ENCODE measurements at regions not wholly inside any gene's neighbourhood (a gene's known extent, or its start where the extent isn't known, plus 50 kb on each side); places are given as distances from the start of the nearest gene placed in this dataset.

- TF ChIP-seq CTCF (conservative IDR thresholded peaks at IDR 0.05 in 1 of 2, IDR thresholded peaks at IDR 0.05 in 1 of 2; ENCODE audit: low read depth in 1 of 2, low read length in 2 of 2): no peak
- no peak for TF ChIP-seq EZH2 (IDR thresholded peaks at IDR 0.05; ENCODE audit: low read length, missing control alignments)
- peak in 1 of 2 donors; percentile 17 for DNase-seq (ENCODE audit: low read depth in 2 of 2)
- no peaks in the 10 kb centered on the region for H4K20me1 ChIP-seq (ENCODE audit: control insufficient read depth, extremely low read depth, insufficient read depth, low read length)
Measured at GRCh38 chr18:28689588-28689987, 512.7 kb upstream of the CDH2 start.

GRCh38 chr18:28684746-28685355 lies 507.9 kb upstream of the CDH2 start:
- Histone ChIP-seq H3K79me2 (ENCODE audit: control insufficient read depth, insufficient read depth, low read length) (no peaks in the 10 kb centered on the region), H3K4me1 (ENCODE audit: control insufficient read depth, extremely low read depth, insufficient read depth, low read length) (no peaks in the 10 kb centered on the region), H3K27me3 (ENCODE audit: control insufficient read depth, insufficient read depth, low read length) (no peaks in the 10 kb centered on the region), H3K9ac (ENCODE audit: insufficient read depth, low read length) (no peak overlapping the region), H2AFZ (ENCODE audit: low read length) (no peak overlapping the region), H3K36me3 (ENCODE audit: control insufficient read depth, insufficient read depth, low read length) (no peaks in the 10 kb centered on the region), H3K27ac (ENCODE audit: insufficient read depth, low read length) (no peak overlapping the region), H3K9me3 (ENCODE audit: control insufficient read depth, insufficient read depth, low read depth, low read length) (no peaks in the 10 kb centered on the region), H4K20me1 (ENCODE audit: control insufficient read depth, extremely low read depth, insufficient read depth, low read length) (no peaks in the 10 kb centered on the region), H3K4me3 (replicated peaks in 1 of 4; ENCODE audit: control extremely low read depth in 1 of 4, insufficient read depth in 1 of 4, low read depth in 3 of 4, low read length in 4 of 4) (no peak overlapping the region), H3K4me2 (ENCODE audit: extremely low read depth, insufficient read depth, low read length) (no peak overlapping the region)
- DNase-seq (ENCODE audit: low read depth in 2 of 2): peak in 1 of 2 donors; percentile 15
- TF ChIP-seq CTCF (conservative IDR thresholded peaks at IDR 0.05 in 1 of 2, IDR thresholded peaks at IDR 0.05 in 1 of 2; ENCODE audit: low read depth in 1 of 2, low read length in 2 of 2) (no peak), EZH2 (IDR thresholded peaks at IDR 0.05; ENCODE audit: low read length, missing control alignments) (no peak)

More at GRCh38 chr18:28689588-28689987, 512.7 kb upstream of the CDH2 start:
- Histone ChIP-seq H3K4me2 (ENCODE audit: extremely low read depth, insufficient read depth, low read length) (no peak overlapping the region), H3K27ac (ENCODE audit: insufficient read depth, low read length) (no peak overlapping the region), H3K27me3 (ENCODE audit: control insufficient read depth, insufficient read depth, low read length) (no peaks in the 10 kb centered on the region), H2AFZ (ENCODE audit: low read length) (no peak overlapping the region), H3K4me1 (ENCODE audit: control insufficient read depth, extremely low read depth, insufficient read depth, low read length) (no peaks in the 10 kb centered on the region), H3K36me3 (ENCODE audit: control insufficient read depth, insufficient read depth, low read length) (no peaks in the 10 kb centered on the region), H3K9me3 (ENCODE audit: control insufficient read depth, insufficient read depth, low read depth, low read length) (no peaks in the 10 kb centered on the region), H3K79me2 (ENCODE audit: control insufficient read depth, insufficient read depth, low read length) (no peaks in the 10 kb centered on the region), H3K9ac (ENCODE audit: insufficient read depth, low read length) (no peak overlapping the region), H3K4me3 (replicated peaks in 1 of 4; ENCODE audit: control extremely low read depth in 1 of 4, insufficient read depth in 1 of 4, low read depth in 3 of 4, low read length in 4 of 4) (no peak overlapping the region)

GRCh38 chr18:28682912-28683311 lies 506.0 kb upstream of the CDH2 start:
- H3K27ac ChIP-seq (ENCODE audit: insufficient read depth, low read length): no peak overlapping the region

More at GRCh38 chr18:28682912-28683311, 506.0 kb upstream of the CDH2 start:
- TF ChIP-seq EZH2 (IDR thresholded peaks at IDR 0.05; ENCODE audit: low read length, missing control alignments) (no peak), CTCF (conservative IDR thresholded peaks at IDR 0.05 in 1 of 2, IDR thresholded peaks at IDR 0.05 in 1 of 2; ENCODE audit: low read depth in 1 of 2, low read length in 2 of 2) (no peak)
- no peak overlapping the region for H3K4me3 ChIP-seq (replicated peaks in 1 of 4; ENCODE audit: control extremely low read depth in 1 of 4, insufficient read depth in 1 of 4, low read depth in 3 of 4, low read length in 4 of 4)
- no peaks in the 10 kb centered on the region for H4K20me1 ChIP-seq (ENCODE audit: control insufficient read depth, extremely low read depth, insufficient read depth, low read length)
- no peak overlapping the region for H2AFZ ChIP-seq (ENCODE audit: low read length)
- no peak overlapping the region for H3K4me2 ChIP-seq (ENCODE audit: extremely low read depth, insufficient read depth, low read length)
- no peaks in the 10 kb centered on the region for H3K9me3 ChIP-seq (ENCODE audit: control insufficient read depth, insufficient read depth, low read depth, low read length)
- H3K9ac ChIP-seq (ENCODE audit: insufficient read depth, low read length): no peak overlapping the region
- H3K4me1 ChIP-seq (ENCODE audit: control insufficient read depth, extremely low read depth, insufficient read depth, low read length): no peaks in the 10 kb centered on the region
- no peaks in the 10 kb centered on the region for H3K36me3 ChIP-seq (ENCODE audit: control insufficient read depth, insufficient read depth, low read length)
- DNase-seq (ENCODE audit: low read depth in 2 of 2): no peak
- no peaks in the 10 kb centered on the region for H3K79me2 ChIP-seq (ENCODE audit: control insufficient read depth, insufficient read depth, low read length)
- H3K27me3 ChIP-seq (ENCODE audit: control insufficient read depth, insufficient read depth, low read length): no peaks in the 10 kb centered on the region

All from fibroblast of lung (primary cell).